ENCODE measurements at regions not wholly inside any gene's neighbourhood (a gene's known extent, or its start where the extent isn't known, plus 50 kb on each side); places are given as distances from the start of the nearest gene placed in this dataset.
"Not testable (repeated sequence)": the region's sequence is repeated elsewhere in the genome, so short reads cannot be mapped to it uniquely, and the experiment has no call there.

GRCh38 chr14:83257466-83258439, 1724.1 kb upstream of the SEL1L start:
- no peak for DNase-seq (ENCODE audit: low read depth in 2 of 3, low spot score in 1 of 3)

DNA sequence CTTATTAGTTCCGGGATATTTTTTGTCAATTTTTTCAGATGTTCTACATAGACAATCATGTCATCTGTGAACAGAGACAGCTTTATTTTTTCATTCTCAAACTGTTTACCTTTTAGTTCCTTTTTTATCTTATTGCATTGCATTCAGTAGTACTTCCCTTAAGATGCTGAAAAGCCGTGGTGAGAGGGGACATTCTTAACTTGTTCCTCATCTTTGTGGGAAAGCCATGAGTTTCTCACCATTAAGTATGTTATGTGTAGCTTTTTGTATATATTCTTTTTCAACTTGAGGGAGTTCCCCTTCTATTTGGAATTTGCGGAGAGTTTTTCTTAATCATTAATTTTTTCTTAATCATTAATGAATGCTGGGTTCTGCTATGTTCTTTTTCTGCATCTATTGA, 1727.1 kb upstream of the SEL1L start:
- DNase-seq (ENCODE audit: low read depth in 2 of 3, low spot score in 1 of 3) = no peak

DNA sequence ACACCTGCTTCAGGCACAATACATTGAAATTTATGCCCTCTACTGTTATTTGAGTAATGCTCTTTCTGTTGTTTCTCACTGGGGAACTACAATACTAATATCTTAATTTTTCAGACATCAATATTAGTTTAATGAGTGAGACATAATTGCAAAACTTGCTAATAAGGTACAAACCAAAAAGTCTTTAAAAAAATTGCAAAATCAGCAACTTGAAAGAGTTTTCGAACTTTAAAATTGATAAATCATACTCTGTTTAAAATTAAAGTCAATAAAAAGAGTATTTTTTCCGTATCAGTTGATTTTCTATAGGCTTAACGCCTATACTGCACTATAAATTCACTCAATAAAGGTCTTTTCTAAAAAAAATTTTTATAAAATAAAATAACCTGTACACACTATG, 1735.9 kb upstream of the SEL1L start:
- DNase-seq (ENCODE audit: low read depth in 2 of 3, low spot score in 1 of 3) = no peak

GRCh38 chr14:83271663-83272062, 1738.0 kb upstream of the SEL1L start:
- no peak for DNase-seq (ENCODE audit: low read depth in 2 of 3, low spot score in 1 of 3)

DNA sequence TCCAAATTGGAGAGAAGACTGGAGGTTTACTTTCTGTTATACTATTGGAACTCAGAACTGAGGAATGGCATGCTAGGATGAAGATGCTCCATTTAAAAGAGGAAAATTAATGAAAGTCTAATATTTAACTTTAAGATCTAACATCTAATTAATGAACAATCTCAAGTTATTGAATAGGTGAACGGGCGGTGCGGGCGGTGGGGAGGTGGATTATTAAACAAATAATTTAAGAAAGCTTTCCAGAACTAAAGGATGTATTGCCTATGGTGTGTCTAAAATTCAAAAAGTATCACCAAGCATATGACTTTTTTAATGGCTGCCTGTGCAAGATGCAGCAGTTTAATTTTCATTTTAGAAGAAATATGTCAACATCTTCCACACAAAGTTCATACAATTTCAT, 1747.1 kb upstream of the SEL1L start:
- DNase-seq (ENCODE audit: low read depth in 2 of 3, low spot score in 1 of 3) = no peak

DNA sequence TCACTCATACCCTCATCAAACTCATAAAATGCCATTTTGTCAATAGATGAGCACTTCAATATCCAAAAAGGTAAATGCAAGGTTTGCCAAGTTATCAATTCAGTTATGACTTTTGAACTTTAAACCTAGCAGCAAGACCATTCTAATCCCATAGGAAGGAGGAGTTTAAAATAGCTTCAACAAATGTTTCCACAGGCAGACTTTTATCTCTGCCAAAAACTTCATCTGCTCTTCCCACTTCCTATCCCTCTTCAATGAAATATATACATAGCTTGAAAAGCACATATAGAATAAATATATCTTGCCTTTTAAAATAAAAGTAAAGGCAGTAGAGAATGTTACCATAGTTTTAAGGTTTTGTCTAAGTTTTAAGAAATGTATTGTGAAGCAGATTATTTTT, 1749.1 kb upstream of the SEL1L start:
- DNase-seq (ENCODE audit: low read depth in 2 of 3, low spot score in 1 of 3) = no peak

DNA sequence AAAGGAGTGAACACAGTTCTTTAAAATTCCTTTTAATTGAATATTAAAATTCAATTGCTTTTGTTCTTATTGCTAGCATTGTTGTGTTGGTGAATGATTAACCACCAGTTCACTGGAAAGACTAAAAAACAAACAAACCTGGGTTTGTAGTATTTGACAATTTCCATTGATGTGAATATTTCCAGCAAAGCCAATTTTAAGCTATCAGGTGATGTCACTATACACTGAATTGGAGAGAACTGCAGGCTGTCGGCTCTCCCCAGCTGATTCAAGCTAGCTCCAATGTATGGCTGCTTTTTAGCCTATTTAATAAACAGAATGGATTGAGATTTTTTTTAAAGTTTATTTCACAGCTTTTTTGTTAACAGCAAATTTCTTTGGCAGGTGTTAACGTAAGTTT, 1753.6 kb upstream of the SEL1L start:
- no peak for DNase-seq (ENCODE audit: low read depth in 2 of 3, low spot score in 1 of 3)

DNA sequence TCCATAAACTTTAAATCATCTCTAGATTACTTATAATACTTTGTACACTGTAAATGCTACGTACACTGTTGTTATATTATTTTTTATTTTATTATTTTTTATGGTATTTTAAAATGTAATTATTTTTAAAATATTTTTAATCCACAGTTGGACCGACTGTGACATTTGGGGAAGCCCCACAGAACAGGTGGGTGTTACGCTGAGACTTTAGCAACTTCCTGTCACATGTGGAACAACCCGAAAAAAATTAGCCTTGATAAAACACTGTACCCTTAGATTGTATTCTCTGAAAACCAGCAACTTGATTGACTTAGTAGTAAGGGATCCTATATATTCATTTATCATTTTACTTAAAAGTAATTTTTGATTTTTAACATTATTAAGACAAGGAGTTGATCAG, 1755.7 kb upstream of the SEL1L start:
- no peak for DNase-seq (ENCODE audit: low read depth in 2 of 3, low spot score in 1 of 3)

- DNase-seq (ENCODE audit: low read depth in 2 of 3, low spot score in 1 of 3) = no peak
Measured at GRCh38 chr14:83289896-83290295, 1756.2 kb upstream of the SEL1L start.

DNA sequence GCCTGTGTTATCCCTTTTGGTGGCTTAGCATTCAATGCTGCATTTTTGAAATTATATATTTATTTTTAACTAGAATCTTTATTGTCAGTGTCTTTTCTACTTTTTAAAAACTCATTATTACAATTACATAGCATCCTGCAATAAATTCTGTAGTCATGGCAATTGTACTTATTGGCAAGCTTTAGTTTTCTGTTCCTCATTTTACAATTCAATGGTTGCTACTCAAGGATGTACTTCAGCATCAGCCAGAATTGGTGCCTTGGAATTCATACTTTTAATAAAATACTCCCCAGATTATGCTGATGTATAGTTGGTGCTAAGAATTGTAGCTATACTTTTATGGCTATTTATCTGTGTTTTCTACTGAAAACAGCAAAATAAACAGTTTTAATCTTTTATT, 1756.8 kb upstream of the SEL1L start:
- no peak for DNase-seq (ENCODE audit: low read depth in 2 of 3, low spot score in 1 of 3)

DNA sequence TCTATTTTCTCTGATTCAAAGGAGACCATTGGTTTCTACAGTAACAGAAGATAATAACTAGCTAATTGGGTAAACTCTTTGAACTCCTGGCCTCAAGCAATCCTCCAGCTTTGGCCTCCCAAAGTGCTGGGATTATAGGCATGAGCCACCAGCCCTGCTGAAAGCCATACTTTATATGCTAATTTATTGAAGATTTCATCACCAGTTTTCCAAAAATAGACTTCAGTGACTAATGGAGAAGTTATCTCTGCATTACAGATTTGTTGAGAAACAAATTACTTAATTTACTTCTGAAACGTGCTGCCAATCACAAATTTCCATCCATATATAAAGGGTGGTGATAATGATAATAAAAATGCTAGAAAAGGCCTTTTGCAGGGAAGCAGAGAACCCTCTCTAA, 1758.1 kb upstream of the SEL1L start:
- DNase-seq (ENCODE audit: low read depth in 2 of 3, low spot score in 1 of 3) = no peak

DNA sequence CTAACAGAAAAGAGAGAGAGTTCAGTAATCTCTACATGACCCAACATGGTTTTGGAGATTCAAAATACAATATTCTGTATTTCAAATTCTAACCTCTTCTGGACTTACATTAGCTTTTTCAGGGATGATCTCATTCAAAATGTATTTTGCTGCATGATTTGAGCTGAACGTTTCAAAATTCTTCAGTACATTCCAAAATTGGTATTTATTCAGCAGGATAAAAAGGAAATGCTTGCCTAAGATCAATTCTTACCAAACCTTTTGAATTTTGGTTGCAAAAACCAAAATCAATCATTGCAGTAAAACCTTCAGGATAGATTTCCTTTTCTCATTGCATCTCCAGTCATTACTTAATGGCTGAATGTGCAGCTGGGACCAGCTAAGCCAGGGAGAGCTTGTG, 1761.3 kb upstream of the SEL1L start:
- DNase-seq (ENCODE audit: low read depth in 2 of 3, low spot score in 1 of 3) = no peak

- no peak for DNase-seq (ENCODE audit: low read depth in 2 of 3, low spot score in 1 of 3)
Measured at GRCh38 chr14:83297361-83297760, 1763.7 kb upstream of the SEL1L start.

- DNase-seq (ENCODE audit: low read depth in 2 of 3, low spot score in 1 of 3) = not testable (repeated sequence)
Measured at GRCh38 chr14:83298016-83298415, 1764.4 kb upstream of the SEL1L start.

GRCh38 chr14:83300476-83301064, 1766.9 kb upstream of the SEL1L start:
- no peak for DNase-seq (ENCODE audit: low read depth in 2 of 3, low spot score in 1 of 3)

DNA sequence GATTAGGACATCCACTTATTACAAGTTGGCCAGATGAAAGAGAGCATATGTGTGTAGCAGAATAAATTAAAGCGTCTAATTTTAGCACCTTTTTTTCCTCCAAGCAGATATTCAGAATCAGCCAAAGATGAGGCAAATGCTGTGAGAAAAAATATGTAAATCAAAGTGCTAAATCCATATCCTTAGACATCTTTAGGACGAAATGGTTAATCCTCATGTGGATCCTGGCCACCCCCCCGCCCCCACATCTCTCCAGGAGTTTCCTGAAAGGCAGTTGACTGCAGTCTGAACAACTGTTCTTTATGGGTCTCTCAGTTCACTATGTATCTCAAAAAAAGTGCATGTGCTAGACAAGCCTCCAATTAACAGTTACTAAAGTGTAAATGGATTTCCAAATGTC, 1768.1 kb upstream of the SEL1L start:
- DNase-seq (ENCODE audit: low read depth in 2 of 3, low spot score in 1 of 3) = no peak

DNA sequence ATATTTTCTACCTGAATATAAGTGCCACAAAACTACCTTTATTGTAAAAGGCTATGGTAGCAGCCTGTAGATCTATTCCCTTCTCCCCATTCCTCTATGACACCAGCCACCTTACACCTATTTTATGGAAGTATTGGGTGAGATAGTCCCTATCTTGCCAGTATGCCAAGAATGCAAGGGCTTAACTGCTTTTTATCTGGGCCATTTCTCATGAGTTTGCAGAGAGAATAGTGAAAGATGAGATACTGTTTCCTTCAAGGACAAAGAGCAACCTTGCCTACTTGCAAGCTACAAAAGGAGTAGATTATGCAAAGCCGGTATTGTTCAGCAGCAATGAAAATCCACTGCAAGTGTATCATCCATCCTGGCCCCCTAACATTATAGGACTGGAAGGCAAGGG, 1775.6 kb upstream of the SEL1L start:
- DNase-seq (ENCODE audit: low read depth in 2 of 3, low spot score in 1 of 3) = no peak

DNA sequence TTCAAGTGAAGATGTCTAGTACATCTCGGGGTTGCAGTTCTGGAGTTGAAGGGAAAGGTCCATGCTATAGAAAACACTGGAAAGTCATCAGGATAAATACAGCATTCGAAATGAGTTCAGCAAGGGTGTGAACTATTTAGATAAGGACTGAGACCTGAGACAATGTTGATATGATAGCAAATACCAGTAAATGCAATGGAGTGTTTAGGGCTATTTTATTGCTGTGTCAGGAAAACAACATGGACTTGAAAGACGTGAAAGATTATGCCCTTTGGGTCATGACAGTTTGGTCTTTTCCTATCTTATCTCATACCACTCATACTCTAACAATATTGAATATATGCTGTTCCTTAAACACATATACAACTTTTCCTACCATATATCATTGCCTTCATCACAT, 1776.2 kb upstream of the SEL1L start:
- no peak for DNase-seq (ENCODE audit: low read depth in 2 of 3, low spot score in 1 of 3)

DNA sequence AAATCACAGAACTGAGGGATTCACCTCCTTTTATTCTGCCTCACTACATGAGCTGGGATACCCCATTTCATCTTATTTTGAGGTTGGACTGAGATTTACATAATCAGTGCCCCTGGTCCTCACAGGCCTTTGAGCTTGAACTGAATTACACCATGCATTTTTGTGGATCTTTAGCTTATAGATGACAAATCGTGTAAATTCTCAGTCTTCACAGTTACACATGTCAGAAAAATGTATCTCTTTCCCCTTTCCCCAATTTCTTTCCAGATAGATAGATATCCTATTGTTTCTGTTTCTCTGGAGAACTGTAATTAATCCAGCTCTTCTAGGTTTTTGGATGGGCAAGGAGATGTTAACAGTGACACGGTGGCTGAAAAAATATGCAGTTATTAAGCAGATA, 1778.9 kb upstream of the SEL1L start:
- DNase-seq (ENCODE audit: low read depth in 2 of 3, low spot score in 1 of 3) = no peak

DNA sequence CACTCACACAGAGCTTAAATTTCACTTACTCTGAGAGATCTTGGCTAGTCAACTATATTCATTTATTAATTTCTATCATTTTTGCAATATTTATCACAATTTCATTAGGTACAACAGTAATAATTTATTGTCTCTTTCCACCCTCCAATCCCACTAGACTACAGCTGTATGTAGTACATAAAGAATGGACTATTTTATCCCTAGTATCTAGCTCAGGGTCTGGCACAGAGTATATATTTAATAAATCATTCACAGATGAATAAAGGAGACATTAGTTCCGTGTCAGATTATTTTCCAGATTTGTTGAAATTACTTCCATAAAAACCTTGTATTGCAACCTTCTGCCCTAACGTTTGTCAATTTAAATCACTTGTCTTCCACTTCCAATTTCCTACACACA, 1781.1 kb upstream of the SEL1L start:
- no peak for DNase-seq (ENCODE audit: low read depth in 2 of 3, low spot score in 1 of 3)

GRCh38 chr14:83316356-83316755, 1782.7 kb upstream of the SEL1L start:
- DNase-seq (ENCODE audit: low read depth in 2 of 3, low spot score in 1 of 3) = no peak

GRCh38 chr14:83320837-83321236, 1787.2 kb upstream of the SEL1L start:
- DNase-seq (ENCODE audit: low read depth in 2 of 3, low spot score in 1 of 3) = no peak

DNA sequence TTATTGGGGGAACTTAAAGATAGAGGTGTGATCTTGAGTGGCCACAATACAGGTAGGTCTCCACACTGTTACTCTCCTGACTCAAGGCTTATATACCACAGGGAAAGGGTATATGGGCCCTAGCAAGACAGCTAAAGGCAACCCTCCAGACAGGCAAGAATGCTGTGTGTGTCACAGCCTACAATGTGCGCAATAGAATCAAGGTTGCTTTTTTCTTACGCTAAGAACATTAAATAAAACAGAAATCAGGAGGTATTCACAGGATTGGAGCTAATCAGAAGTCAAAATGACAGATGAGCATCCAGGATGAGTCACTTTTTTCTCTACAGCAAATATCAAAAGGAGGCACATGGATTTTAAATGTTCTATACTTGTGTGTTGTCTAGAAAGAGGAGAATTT, 1797.9 kb upstream of the SEL1L start:
- no peak for DNase-seq (ENCODE audit: low read depth in 2 of 3, low spot score in 1 of 3)
